ENCODE measurements at regions not wholly inside any gene's neighbourhood (a gene's known extent, or its start where the extent isn't known, plus 50 kb on each side); places are given as distances from the start of the nearest gene placed in this dataset.

- ChIA-PET POLR2A (interaction anchor here (0.6 to 1.1 kb wide), 4 partner anchors 11 to 93 kb away, joined by 3 to 4 read pairs (median 4); no protein-coding TSS in a partner anchor), CTCF (interaction anchor here (0.9 to 4.7 kb wide), 4 partner anchors 13 to 96 kb away, joined by 3 to 33 read pairs (median 5); partner anchors contain the start of gene RASGEF1B)
- peaks cover 64 to 78% of the 10 kb centered on the region in 2 donors for H3K4me1 ChIP-seq (ENCODE audit: control insufficient read depth in 2 of 2, insufficient read depth in 2 of 2, low read length in 2 of 2)
- no peaks in the 10 kb centered on the region for H3K27me3 ChIP-seq (replicated peaks in 1 of 4; ENCODE audit: control extremely low read depth in 1 of 4, control insufficient read depth in 3 of 4, insufficient read depth in 4 of 4, low read length in 3 of 4)
- WGBS (ENCODE audit: insufficient coverage): no CpG with 5 or more reads among the region's 3 CpGs
- TF ChIP-seq EZH2 (IDR thresholded peaks at IDR 0.05; ENCODE audit: borderline replicate concordance, insufficient read depth, low read depth, low read length, poor library complexity, severe bottlenecking): no peak
- TF ChIP-seq CTCF (IDR thresholded peaks at IDR 0.05): no peak
- no peaks in the 10 kb centered on the region for H3K9me3 Mint-ChIP-seq (ENCODE audit: insufficient read depth)
- no peaks in the 10 kb centered on the region for H3K27me3 Mint-ChIP-seq
- peak overlapping the region in 1 of 5 experiments; percentile 16 for H3K4me3 ChIP-seq (ENCODE audit: control extremely low read depth in 1 of 5, extremely low read depth in 1 of 5, insufficient read depth in 1 of 5, low read depth in 2 of 5, low read length in 4 of 5)
- intact Hi-C loops (cut with micrococcal nuclease): no loop called here
- H3K4me1 Mint-ChIP-seq: peaks cover 67% of the 10 kb centered on the region
- peak overlapping the region; percentile 44 for H3K4me3 Mint-ChIP-seq
- H2AFZ ChIP-seq (ENCODE audit: insufficient read depth, low read depth, low read length, poor library complexity, severe bottlenecking): no peak overlapping the region
- H3K27ac ChIP-seq (ENCODE audit: low read length in 2 of 2): peak overlapping the region; percentile 45 to 94
- H4K20me1 ChIP-seq (ENCODE audit: control insufficient read depth, insufficient read depth, low read length, poor library complexity, severe bottlenecking): no peaks in the 10 kb centered on the region
- H3K4me2 ChIP-seq (replicated peaks; ENCODE audit: low read depth, low read length, poor library complexity, severe bottlenecking): peak overlapping the region; percentile 50
- peak overlapping the region; percentile 87 for H3K27ac Mint-ChIP-seq
- H3K9ac ChIP-seq (ENCODE audit: low read length): no peak overlapping the region
- H3K36me3 ChIP-seq (replicated peaks in 1 of 2; ENCODE audit: control extremely low read depth in 1 of 2, control insufficient read depth in 1 of 2, extremely low read depth in 1 of 2, insufficient read depth in 2 of 2, low read length in 1 of 2): no peaks in the 10 kb centered on the region
- ATAC-seq (ENCODE audit: low read depth) (no peak), DNase-seq (no peak)
- peaks cover 0 to 7% (median 0%) of the 10 kb centered on the region in 3 donors for H3K9me3 ChIP-seq (ENCODE audit: control extremely low read depth in 1 of 3, control insufficient read depth in 2 of 3, insufficient read depth in 1 of 3, low read length in 2 of 3)
- peaks cover 7% of the 10 kb centered on the region for H3K79me2 ChIP-seq (ENCODE audit: control insufficient read depth, insufficient read depth, low read length)
Measured at GRCh38 chr4:81564025-81564424, 92.3 kb upstream of the RASGEF1B start.

GRCh38 chr4:81562093-81562492 is 90.4 kb upstream of the RASGEF1B start:
- DNase-seq (peak; percentile 91), ATAC-seq (ENCODE audit: low read depth) (peak; percentile 88)
- H3K27ac ChIP-seq (ENCODE audit: low read length in 2 of 2): peak overlapping the region; percentile 92 to 94
- no CpG with 5 or more reads among the region's 1 CpG for WGBS (ENCODE audit: insufficient coverage)
- H3K4me1 ChIP-seq (ENCODE audit: control insufficient read depth in 2 of 2, insufficient read depth in 2 of 2, low read length in 2 of 2): peaks cover 65 to 80% of the 10 kb centered on the region in 2 donors
- H3K79me2 ChIP-seq (ENCODE audit: control insufficient read depth, insufficient read depth, low read length): peaks cover 7% of the 10 kb centered on the region
- peak overlapping the region; percentile 55 for H3K9ac ChIP-seq (ENCODE audit: low read length)
- no peaks in the 10 kb centered on the region for H3K9me3 ChIP-seq (ENCODE audit: control extremely low read depth in 1 of 3, control insufficient read depth in 2 of 3, insufficient read depth in 1 of 3, low read length in 2 of 3)
- Mint-ChIP-seq H3K27ac (peak overlapping the region; percentile 91), H3K4me1 (peaks cover 76% of the 10 kb centered on the region), H3K27me3 (no peaks in the 10 kb centered on the region), H3K9me3 (ENCODE audit: insufficient read depth) (no peaks in the 10 kb centered on the region), H3K4me3 (peak overlapping the region; percentile 69)
- peak overlapping the region in 1 of 5 experiments; percentile 48 for H3K4me3 ChIP-seq (ENCODE audit: control extremely low read depth in 1 of 5, extremely low read depth in 1 of 5, insufficient read depth in 1 of 5, low read depth in 2 of 5, low read length in 4 of 5)
- CTCF ChIA-PET: interaction anchor here (0.7 to 4.7 kb wide), 11 partner anchors 10 to 283 kb away, joined by 3 to 33 read pairs (median 5); partner anchors contain the start of gene RASGEF1B
- POLR2A ChIA-PET: interaction anchor here (0.5 to 1.7 kb wide), 4 partner anchors 49 to 92 kb away, joined by 3 to 8 read pairs (median 3); partner anchors contain the start of gene RASGEF1B
- intact Hi-C loops (cut with micrococcal nuclease): loop anchor here (1.0 to 2.0 kb wide), 7 partner anchors 45 to 282 kb away; no protein-coding TSS in a partner anchor
- H4K20me1 ChIP-seq (ENCODE audit: control insufficient read depth, insufficient read depth, low read length, poor library complexity, severe bottlenecking): no peaks in the 10 kb centered on the region
- H2AFZ ChIP-seq (ENCODE audit: insufficient read depth, low read depth, low read length, poor library complexity, severe bottlenecking): peak overlapping the region; percentile 41
- H3K27me3 ChIP-seq (replicated peaks in 1 of 4; ENCODE audit: control extremely low read depth in 1 of 4, control insufficient read depth in 3 of 4, insufficient read depth in 4 of 4, low read length in 3 of 4): no peaks in the 10 kb centered on the region
- TF ChIP-seq CTCF (IDR thresholded peaks at IDR 0.05) (no peak), EZH2 (IDR thresholded peaks at IDR 0.05; ENCODE audit: borderline replicate concordance, insufficient read depth, low read depth, low read length, poor library complexity, severe bottlenecking) (no peak)
- H3K36me3 ChIP-seq (replicated peaks in 1 of 2; ENCODE audit: control extremely low read depth in 1 of 2, control insufficient read depth in 1 of 2, extremely low read depth in 1 of 2, insufficient read depth in 2 of 2, low read length in 1 of 2): no peaks in the 10 kb centered on the region
- H3K4me2 ChIP-seq (replicated peaks; ENCODE audit: low read depth, low read length, poor library complexity, severe bottlenecking): peak overlapping the region; percentile 55
